SK-N-SH (cell line): ENCODE measurements at regions not wholly inside any gene's neighbourhood (a gene's known extent, or its start where the extent isn't known, plus 50 kb on each side); places are given as distances from the start of the nearest gene placed in this dataset.

Source experiments
- CTCF ChIP-seq: fragments of 200-600 bp; sonication (generic); IDR thresholded peaks from 2 replicates; pipeline ENCODE4 v1.6.1; 2017; ENCODE audit warnings: antibody characterized with exemption, mild to moderate bottlenecking, moderate library complexity
- EZH2phosphoT487 ChIP-seq: fragments of 200-600 bp; sonication (generic); IDR thresholded peaks from 2 replicates; pipeline ENCODE4 v1.6.1; 2017; ENCODE audit warnings: low read depth, mixed run types, mild to moderate bottlenecking, antibody characterized with exemption, moderate library complexity, borderline replicate concordance
- FOXM1 ChIP-seq: IDR thresholded peaks from 2 replicates; pipeline ENCODE4 v1.4.0; 2012; ENCODE audit warnings: low read depth, mild to moderate bottlenecking
- JUND ChIP-seq: IDR thresholded peaks from 2 replicates; pipeline ENCODE4 v1.4.0; 2012
- MAX ChIP-seq: IDR thresholded peaks from 2 replicates; pipeline ENCODE4 v1.4.0; 2012; ENCODE audit warnings: low read depth
- NFIC ChIP-seq: IDR thresholded peaks from 2 replicates; pipeline ENCODE4 v1.4.0; 2012; ENCODE audit warnings: borderline replicate concordance
- SIN3A ChIP-seq: IDR thresholded peaks from 2 replicates; pipeline ENCODE4 v1.6.1; 2012; ENCODE audit warnings: low read depth, mild to moderate bottlenecking, low read length, moderate library complexity, borderline replicate concordance
- SMC3 ChIP-seq: IDR thresholded peaks from 2 replicates; pipeline ENCODE4 v1.6.1; 2012; ENCODE audit warnings: low read depth, low read length, improper control_type of control experiment
- TAF1 ChIP-seq: IDR thresholded peaks from 2 replicates; pipeline ENCODE4 v1.6.1; 2012; ENCODE audit warnings: low read depth, mild to moderate bottlenecking, low read length, moderate library complexity, borderline replicate concordance
- TF ChIP-seq, protein P1 (sequence below): IDR thresholded peaks from 2 replicates; pipeline ENCODE4 v1.4.0; 2012; ENCODE audit warnings: low read depth, borderline replicate concordance

GRCh38 chr21:15967661-15968060, 237.9 kb downstream of the USP25 start:
- TF ChIP-seq MAX (no peak), TAF1 (no peak), SIN3A (no peak), CTCF (no peak), NFIC (no peak), EZH2phosphoT487 (no peak), JUND (0 out of 2 replicates have a peak, but pooled peaks have one; percentile 17), SMC3 (no peak), FOXM1 (no peak)
- TF ChIP-seq, protein P1, sequence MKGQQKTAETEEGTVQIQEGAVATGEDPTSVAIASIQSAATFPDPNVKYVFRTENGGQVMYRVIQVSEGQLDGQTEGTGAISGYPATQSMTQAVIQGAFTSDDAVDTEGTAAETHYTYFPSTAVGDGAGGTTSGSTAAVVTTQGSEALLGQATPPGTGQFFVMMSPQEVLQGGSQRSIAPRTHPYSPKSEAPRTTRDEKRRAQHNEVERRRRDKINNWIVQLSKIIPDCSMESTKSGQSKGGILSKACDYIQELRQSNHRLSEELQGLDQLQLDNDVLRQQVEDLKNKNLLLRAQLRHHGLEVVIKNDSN: no peak
